HG03439 (cell line): ENCODE measurements at regions not wholly inside any gene's neighbourhood (a gene's known extent, or its start where the extent isn't known, plus 50 kb on each side); places are given as distances from the start of the nearest gene placed in this dataset.

Source experiments
- ATAC-seq: cut with Tn5 transposase; IDR thresholded peaks from one replicate; pipeline ENCODE4 v1.9.1; 2021; ENCODE audit warnings: mild to moderate bottlenecking, moderate library complexity; ENCODE audit not compliant: unreplicated experiment

DNA sequence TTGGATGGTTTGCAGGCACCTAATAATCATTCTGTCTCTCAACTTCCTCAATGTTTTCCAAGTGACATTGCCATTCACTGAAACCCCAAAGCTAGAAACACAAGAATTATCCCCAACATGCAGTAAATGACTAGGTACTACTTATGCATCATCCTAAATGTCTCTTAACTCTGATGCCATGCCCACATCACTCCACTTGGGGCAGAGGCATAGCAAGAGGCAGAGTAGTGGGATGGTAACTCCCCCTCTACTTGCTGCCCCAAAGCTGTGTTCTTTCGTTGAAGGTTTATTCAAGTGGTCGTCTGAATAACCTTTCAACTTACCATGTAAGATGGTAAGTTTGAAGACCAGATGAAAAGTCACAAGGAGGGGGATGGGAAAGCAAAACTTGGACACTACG, 77.9 kb upstream of the SOX5 start:
- no peak for ATAC-seq

DNA sequence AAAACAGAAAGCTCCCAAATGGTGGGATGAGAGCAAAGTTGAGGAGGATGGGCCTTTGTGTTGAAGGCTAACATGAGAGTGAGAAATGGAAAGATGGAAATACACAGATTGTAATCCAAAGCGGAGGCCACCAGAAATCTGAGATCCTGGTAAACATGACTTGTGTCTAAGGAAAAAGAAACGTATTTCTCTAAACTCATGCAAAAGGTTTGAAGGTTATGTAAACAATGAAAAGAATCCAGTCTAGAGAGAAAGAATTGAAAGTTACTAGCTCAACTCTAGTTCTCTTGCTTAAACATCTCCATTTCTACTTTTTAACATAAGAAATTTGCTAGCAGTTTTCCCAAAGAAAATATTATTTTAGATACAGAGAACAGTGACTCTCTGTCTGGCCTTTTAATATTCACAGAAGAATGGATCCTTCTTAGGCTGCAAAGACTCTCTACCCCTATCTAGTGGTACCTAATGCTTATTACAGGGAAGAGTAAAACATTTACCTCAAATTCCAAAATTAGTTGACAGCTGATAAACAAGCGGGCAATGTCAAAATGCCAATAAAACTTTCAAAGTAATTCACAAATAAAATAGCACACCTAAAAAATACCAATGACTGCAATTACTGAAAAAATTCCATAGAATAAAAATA, 75.8 kb upstream of the SOX5 start:
- no peak for ATAC-seq

DNA sequence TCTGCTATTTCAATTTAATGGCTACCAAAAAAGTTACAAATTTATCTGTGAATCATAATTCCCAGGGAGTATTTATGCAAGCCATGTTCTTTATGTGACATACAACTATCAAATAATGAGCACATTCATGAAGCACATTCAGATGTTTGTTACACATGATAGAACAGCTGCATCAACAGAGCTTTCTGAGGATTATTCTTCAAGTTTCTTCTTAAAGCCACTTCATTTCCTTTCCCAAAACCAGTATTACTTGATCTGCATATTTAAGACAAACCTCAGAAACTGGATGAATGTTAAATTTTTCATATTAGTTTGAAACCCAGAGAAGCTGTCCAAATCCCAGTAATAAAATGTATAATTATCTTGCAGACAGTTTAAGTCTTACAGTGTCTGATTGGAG, 73.6 kb upstream of the SOX5 start:
- ATAC-seq, result no peak

DNA sequence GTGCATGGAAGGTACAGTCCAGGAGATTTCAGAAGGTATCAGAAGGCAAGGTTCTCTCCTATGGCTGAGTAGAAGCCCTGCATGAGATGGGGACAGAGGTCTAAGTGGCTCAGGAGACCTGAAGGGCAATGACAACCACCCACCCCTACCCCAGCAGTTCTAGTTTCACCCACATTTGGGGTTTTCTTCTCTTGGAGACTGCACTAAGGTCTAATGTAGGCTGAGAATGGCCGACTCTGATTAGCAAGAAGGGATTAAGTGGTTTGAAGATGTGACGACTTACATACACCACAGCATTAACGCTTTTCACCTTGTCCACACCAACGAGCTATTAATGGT, 71.7 kb upstream of the SOX5 start:
- no peak for ATAC-seq

DNA sequence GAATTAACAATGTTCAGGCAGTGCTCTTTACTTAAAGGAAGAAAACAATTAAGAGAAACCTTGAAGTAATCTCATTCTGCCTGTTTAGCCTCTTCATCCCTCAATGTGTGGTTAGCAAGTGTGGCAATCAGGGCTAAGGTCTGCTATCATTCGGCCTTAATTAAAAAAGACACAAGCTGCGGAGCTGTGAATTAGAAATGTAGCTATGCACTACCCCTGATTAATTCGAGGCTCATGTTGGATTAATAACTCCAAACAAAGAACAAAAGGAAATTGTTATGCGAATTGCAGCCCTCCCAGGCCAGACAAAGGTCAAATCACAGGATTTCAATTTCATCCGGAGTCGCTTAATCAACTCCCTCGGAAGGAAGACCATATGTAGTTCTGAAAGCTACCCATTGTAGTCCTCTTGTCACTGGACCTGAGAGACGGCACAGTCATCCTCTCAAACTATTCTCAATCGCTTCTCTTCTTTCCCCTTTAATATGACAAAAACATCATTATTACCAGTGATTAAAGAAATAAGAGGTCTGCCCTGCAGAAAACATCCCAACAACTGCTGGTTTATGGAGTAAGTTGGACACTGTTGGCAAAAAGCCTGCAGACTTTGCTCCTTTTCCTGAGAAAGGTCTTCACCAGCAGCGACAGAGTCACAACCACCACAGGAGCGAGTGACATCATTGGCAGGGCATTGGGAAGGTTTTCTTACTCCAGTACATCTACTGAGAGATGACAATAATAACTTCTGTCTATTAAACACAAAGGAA, 71.1 kb upstream of the SOX5 start:
- ATAC-seq, result no peak

DNA sequence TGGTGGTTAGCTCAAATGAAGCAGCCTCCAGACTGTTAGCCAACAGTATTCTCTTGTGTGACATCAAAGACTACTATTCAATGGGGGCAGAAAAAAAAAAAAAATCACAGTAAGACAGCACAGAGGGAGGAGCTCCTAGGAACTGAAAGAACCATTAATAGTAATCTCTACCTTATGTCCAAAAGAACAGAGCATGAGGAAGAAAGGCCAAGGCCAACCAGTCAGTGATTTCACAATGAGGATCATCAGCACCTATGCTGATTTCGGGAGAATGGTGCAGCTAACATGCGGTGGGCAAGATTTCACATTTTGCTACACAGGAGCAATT, 66.3 kb upstream of the SOX5 start:
- ATAC-seq, result no peak

DNA sequence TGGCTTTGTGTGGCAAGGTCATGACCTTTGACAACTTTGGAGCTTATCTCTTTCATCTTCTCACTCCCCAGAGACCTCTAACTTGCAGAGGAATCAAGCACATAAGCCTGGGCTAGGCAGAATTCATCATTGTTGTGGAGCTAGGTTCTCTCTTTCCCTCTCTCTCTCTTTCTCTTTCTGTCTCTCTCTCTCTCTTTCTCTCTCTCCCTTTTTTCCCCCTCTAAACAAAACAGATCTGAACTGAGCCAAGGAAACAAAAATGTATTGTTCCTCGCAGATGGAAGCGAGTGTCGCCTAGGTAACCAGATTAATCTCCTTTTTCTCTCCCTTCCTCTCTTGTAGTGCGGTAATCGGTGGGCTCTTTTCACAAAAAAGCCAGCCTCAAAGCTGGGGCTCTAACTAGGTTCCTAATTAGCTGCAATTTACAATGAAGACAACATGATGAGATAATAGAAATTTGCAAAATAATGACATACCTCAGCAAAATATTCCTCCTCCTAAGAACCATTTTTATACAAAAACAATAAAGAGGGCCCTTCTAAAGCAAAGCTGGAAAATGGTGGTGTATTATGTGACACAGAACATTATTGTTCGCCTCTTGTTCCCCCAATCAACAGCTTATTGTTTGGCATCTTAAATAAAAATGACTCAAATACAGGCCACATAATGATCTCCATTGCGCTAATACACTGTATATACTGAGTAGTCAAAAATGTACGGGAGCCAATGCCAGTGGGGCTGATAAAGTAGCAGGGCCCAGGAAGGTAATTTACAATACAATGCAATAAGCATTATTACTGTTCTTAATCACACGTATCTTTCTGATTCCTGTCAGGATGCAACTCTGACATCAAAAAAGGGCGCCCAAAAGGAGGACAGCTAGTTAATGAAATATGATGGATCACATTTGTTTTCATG, 65.7 kb upstream of the SOX5 start:
- ATAC-seq, result no peak

DNA sequence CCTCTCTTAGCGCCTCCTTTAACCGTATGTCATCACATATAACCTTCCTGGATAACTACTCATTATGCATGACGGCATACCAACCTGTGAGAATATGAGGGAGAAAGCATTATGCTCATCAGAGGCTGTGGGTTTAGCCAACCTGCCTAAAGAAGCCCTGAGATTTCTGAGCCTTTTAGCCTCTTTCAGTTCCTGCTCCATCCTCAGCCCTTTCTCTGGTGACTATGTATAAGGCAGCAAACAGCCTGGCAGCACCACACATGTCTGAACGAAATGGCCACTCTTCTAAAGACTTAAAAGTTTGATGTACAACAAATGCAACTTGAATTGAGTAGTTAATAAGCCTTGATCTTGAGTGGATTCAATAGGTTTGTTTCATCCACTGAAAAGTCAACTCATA, 64.8 kb upstream of the SOX5 start:
- no peak for ATAC-seq

DNA sequence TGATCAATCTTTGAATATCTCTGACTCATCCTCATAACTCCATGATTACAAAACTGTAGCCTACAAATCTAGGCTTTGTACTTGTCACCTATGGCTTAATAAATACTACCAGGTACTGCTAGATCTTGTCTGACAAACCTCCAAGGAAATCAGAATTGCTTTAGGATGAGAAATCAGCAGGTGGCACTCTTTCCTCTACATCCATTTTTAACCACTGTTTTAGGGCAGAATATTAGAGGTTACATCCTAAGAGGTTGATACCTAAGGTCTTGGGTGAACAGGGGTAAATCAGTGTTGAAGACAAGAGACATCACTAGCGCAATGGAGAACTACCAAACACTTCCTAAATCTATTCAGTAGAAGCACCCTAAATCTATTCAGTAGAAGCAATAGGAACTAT, 63.1 kb upstream of the SOX5 start:
- ATAC-seq, result no peak

DNA sequence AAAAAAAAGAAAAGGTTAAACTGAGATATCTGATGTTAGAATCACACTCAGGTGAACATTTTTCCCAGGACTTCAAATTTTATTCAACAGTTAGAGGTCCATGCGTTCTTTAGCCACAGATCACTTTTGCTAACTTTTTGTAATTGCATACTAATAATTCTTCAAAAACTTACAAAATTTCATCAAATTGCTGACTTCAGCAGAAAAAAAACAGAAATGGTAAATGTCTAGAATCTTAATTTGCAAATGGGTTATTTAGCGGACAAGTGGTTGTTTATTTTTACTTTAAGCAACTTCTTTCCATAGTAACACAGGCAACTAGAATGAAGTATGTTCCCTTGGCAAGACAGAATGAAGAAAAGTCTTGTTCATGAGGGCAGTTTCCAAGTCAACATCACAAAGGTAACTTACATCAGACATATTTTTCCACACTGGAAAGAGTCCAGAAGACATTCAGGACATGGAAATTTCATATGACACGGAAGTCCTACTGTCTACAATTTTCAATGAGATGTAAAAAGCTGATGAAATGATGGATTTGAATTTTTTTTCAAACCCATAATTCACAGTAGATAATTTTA, 62.5 kb upstream of the SOX5 start:
- ATAC-seq, result no peak

DNA sequence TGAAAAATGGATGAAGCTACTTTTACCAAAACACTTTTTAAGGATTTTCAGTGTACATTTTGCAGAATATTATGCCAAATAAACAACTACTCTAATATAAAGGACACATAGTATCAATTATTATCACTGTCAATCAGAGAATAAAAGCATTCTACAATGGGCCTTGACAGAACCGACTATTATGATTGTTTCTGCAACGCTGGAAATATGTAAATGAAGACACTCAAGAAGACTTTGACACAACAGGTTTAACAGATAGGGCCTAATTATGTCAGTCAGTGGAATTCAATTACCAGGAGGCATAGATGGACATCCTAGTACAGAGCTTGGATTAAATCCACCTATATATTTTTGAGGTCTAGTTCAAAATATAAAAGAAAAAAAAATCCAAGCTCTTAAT, 58.7 kb upstream of the SOX5 start:
- no peak for ATAC-seq
